GM12875 (cell line): ENCODE measurements at regions not wholly inside any gene's neighbourhood (a gene's known extent, or its start where the extent isn't known, plus 50 kb on each side); places are given as distances from the start of the nearest gene placed in this dataset.
"Not testable (repeated sequence)": the region's sequence is repeated elsewhere in the genome, so short reads cannot be mapped to it uniquely, and the experiment has no call there.

Source experiments
- H3K4me3 ChIP-seq: one replicate; pipeline ENCODE4 v1.5.1; 2011; ENCODE audit warnings: low read depth, low read length, control low read depth
- CTCF ChIP-seq: IDR thresholded peaks from 2 replicates; pipeline ENCODE4 v1.5.1; 2011; ENCODE audit warnings: low read depth, mild to moderate bottlenecking, control low read depth, inconsistent platforms, low read length, moderate library complexity, borderline replicate concordance; ENCODE audit not compliant: insufficient read depth

- not testable (repeated sequence) for H3K4me3 ChIP-seq
- peak; percentile 37; the same call in 1 of the 2 replicates for TF ChIP-seq CTCF
Observed at GRCh38 chr2:89213151-89213550, 521.7 kb downstream of the RPIA start.

- H3K4me3 ChIP-seq, result not testable (repeated sequence)
Observed at GRCh38 chr2:89213811-89214210, 522.3 kb downstream of the RPIA start.

- not testable (repeated sequence) for H3K4me3 ChIP-seq
Observed at GRCh38 chr2:89221474-89221873, 530.0 kb downstream of the RPIA start.

GRCh38 chr2:89222063-89222732, 530.7 kb downstream of the RPIA start:
- not testable (repeated sequence) for H3K4me3 ChIP-seq

GRCh38 chr2:89224803-89225202, 533.3 kb downstream of the RPIA start:
- not testable (repeated sequence) for H3K4me3 ChIP-seq
- peak; percentile 12; the same call in 1 of the 2 replicates for TF ChIP-seq CTCF

- not testable (repeated sequence) for H3K4me3 ChIP-seq
Observed at GRCh38 chr2:89229979-89230378, 538.5 kb downstream of the RPIA start.

- not testable (repeated sequence) for H3K4me3 ChIP-seq
Observed at GRCh38 chr2:89231241-89231640, 539.8 kb downstream of the RPIA start.

GRCh38 chr2:89233931-89234330, 542.5 kb downstream of the RPIA start:
- H3K4me3 ChIP-seq, result not testable (repeated sequence)

- not testable (repeated sequence) for H3K4me3 ChIP-seq
Observed at GRCh38 chr2:89234818-89235466, 543.5 kb downstream of the RPIA start.

- not testable (repeated sequence) for H3K4me3 ChIP-seq
Observed at GRCh38 chr2:89236832-89237450, 545.5 kb downstream of the RPIA start.

- H3K4me3 ChIP-seq, result not testable (repeated sequence)
Observed at GRCh38 chr2:89237783-89238182, 546.3 kb downstream of the RPIA start.

- not testable (repeated sequence) for H3K4me3 ChIP-seq
- peak; percentile 54; the same call in 1 of the 2 replicates for TF ChIP-seq CTCF
Observed at GRCh38 chr2:89243114-89243700, 551.7 kb downstream of the RPIA start.

- H3K4me3 ChIP-seq, result not testable (repeated sequence)
Observed at GRCh38 chr2:89244407-89244806, 552.9 kb downstream of the RPIA start.

GRCh38 chr2:89245478-89245877, 554.0 kb downstream of the RPIA start:
- H3K4me3 ChIP-seq, result peak overlapping the region; percentile 16

GRCh38 chr2:89246027-89246426, 554.6 kb downstream of the RPIA start:
- H3K4me3 ChIP-seq, result not testable (repeated sequence)

- H3K4me3 ChIP-seq, result not testable (repeated sequence)
Observed at GRCh38 chr2:89246620-89247019, 555.1 kb downstream of the RPIA start.
